ENCODE measurements at regions not wholly inside any gene's neighbourhood (a gene's known extent, or its start where the extent isn't known, plus 50 kb on each side); places are given as distances from the start of the nearest gene placed in this dataset.

DNA sequence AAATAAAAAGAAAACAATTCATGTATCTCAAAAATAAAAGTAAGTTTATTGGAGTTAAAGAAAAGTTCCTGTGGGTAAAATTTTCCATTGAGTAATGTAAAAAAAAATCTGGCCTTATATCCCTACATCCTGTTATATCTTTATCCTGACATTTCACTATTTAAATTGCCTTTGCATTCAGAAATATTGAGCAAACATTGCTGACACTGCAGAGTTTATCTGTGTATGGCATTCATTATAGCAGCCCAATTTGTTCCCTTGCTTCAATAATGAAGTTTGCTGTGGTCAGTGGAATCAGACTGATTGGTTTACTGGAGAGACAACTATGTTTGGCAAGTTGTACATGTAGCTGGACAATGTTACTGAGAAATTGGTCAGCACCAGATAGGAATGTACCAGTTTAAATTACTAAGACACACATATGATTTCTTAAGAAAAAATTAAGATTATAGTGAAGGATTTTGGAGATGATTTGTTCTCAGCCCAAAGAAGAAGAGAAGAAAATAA is 271.7 kb downstream of the ANKRD7 start:
- DNase-seq (no peak), ATAC-seq (no peak)
- Histone ChIP-seq H3K4me3 (no peak overlapping the region), H3K4me1 (no peaks in the 10 kb centered on the region), H3K36me3 (no peaks in the 10 kb centered on the region), H3K27me3 (no peaks in the 10 kb centered on the region), H3K27ac (no peak overlapping the region), H3K9me3 (no peaks in the 10 kb centered on the region)
- in situ Hi-C loops (cut with MboI; ENCODE audit: low sequenced_read_pairs in 4 of 4) (no loop called here), intact Hi-C loops (cut with DNase I; ENCODE audit: low total_unique reads) (no loop called here)
- TF ChIP-seq, protein P1, sequence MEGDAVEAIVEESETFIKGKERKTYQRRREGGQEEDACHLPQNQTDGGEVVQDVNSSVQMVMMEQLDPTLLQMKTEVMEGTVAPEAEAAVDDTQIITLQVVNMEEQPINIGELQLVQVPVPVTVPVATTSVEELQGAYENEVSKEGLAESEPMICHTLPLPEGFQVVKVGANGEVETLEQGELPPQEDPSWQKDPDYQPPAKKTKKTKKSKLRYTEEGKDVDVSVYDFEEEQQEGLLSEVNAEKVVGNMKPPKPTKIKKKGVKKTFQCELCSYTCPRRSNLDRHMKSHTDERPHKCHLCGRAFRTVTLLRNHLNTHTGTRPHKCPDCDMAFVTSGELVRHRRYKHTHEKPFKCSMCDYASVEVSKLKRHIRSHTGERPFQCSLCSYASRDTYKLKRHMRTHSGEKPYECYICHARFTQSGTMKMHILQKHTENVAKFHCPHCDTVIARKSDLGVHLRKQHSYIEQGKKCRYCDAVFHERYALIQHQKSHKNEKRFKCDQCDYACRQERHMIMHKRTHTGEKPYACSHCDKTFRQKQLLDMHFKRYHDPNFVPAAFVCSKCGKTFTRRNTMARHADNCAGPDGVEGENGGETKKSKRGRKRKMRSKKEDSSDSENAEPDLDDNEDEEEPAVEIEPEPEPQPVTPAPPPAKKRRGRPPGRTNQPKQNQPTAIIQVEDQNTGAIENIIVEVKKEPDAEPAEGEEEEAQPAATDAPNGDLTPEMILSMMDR (IDR thresholded peaks at IDR 0.05 in 4 of 5, conservative IDR thresholded peaks at IDR 0.05 in 1 of 5) = no peak
- TF ChIP-seq POLR2A (IDR thresholded peaks at IDR 0.05) = no peak

GRCh38 chr7:118502235-118502634 is 277.7 kb downstream of the ANKRD7 start:
- intact Hi-C loops (cut with DNase I; ENCODE audit: low total_unique reads) = no loop called here
- DNase-seq (no peak), ATAC-seq (no peak)
- in situ Hi-C loops (cut with MboI; ENCODE audit: low sequenced_read_pairs in 4 of 4) = no loop called here
- Histone ChIP-seq H3K4me3 (no peak overlapping the region), H3K9me3 (no peaks in the 10 kb centered on the region), H3K36me3 (no peaks in the 10 kb centered on the region), H3K27me3 (no peaks in the 10 kb centered on the region), H3K27ac (no peak overlapping the region), H3K4me1 (no peaks in the 10 kb centered on the region)
- TF ChIP-seq, protein P1 (IDR thresholded peaks at IDR 0.05 in 4 of 5, conservative IDR thresholded peaks at IDR 0.05 in 1 of 5) = no peak
- no peak for TF ChIP-seq POLR2A (IDR thresholded peaks at IDR 0.05)

DNA sequence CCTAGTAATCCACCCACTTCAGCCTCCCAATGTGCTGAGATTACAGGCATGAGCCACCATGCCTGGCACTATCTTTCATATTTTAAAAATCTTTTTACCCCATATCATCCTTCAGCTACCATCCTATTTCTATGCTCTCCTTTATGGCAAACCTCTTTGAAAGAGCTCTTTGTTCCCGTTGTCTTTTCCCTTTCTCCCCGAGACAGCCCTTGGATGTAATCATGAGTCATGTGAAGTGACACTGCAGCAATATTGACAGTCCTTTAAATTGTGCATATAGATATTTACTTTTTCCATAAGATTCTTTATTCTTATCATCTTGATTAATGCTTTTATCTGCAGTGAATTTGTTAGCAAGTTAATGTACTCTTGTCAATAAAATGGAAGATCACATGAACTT is 286.6 kb downstream of the ANKRD7 start:
- no peaks in the 10 kb centered on the region for H3K36me3 ChIP-seq
- no peak overlapping the region for H3K4me3 ChIP-seq
- TF ChIP-seq POLR2A (IDR thresholded peaks at IDR 0.05) = no peak
- TF ChIP-seq, protein P1 (IDR thresholded peaks at IDR 0.05 in 4 of 5, conservative IDR thresholded peaks at IDR 0.05 in 1 of 5) = no peak
- intact Hi-C loops (cut with DNase I; ENCODE audit: low total_unique reads) (no loop called here), in situ Hi-C loops (cut with MboI; ENCODE audit: low sequenced_read_pairs in 4 of 4) (no loop called here)
- DNase-seq = no peak
- no peaks in the 10 kb centered on the region for H3K4me1 ChIP-seq
- no peaks in the 10 kb centered on the region for H3K27me3 ChIP-seq
- no peak for ATAC-seq
- H3K27ac ChIP-seq = no peak overlapping the region
- no peaks in the 10 kb centered on the region for H3K9me3 ChIP-seq

DNA sequence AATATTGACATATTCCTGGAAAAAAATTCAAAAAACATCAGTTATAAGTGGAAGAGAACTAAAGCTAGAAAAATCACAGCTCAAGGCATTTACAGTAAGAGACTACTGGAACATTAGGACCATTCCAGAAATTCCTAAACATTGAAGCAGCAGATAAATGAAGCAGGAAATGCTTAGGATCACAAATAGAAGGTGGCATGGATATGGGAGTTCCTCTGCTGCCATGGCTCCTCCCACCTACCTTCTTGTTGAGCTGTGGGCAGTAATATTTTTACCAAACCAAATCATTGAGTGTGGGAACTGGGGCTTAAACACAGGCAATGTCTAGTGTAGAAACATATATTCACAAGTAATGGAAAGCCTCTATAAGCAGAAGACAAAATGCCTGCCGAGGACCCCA is 292.8 kb downstream of the ANKRD7 start:
- Histone ChIP-seq H3K27ac (no peak overlapping the region), H3K4me1 (no peaks in the 10 kb centered on the region), H3K9me3 (no peaks in the 10 kb centered on the region), H3K27me3 (no peaks in the 10 kb centered on the region), H3K36me3 (no peaks in the 10 kb centered on the region), H3K4me3 (no peak overlapping the region)
- ATAC-seq (no peak), DNase-seq (no peak)
- intact Hi-C loops (cut with DNase I; ENCODE audit: low total_unique reads) (no loop called here), in situ Hi-C loops (cut with MboI; ENCODE audit: low sequenced_read_pairs in 4 of 4) (no loop called here)
- no peak for TF ChIP-seq POLR2A (IDR thresholded peaks at IDR 0.05)
- TF ChIP-seq, protein P1 (IDR thresholded peaks at IDR 0.05 in 4 of 5, conservative IDR thresholded peaks at IDR 0.05 in 1 of 5) = no peak

DNA sequence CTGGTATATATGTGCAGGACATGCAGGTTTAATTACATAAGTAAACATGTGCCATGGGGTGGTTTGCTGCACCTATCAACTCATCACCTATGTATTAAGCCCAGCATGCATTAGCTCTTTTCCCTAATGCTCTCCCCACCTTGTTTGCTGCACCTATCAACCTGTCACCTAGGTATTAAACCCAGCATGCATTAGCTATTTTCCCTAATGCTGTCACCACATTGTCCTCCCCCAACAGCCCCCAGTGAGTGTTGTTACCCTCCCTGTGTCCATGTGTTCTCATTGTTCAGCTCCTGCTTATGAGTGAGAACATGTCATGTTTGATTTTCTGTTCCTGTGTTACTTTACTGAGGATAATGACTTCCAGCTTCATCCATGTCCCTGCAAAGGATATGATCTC is 300.5 kb downstream of the ANKRD7 start:
- no peaks in the 10 kb centered on the region for H3K36me3 ChIP-seq
- TF ChIP-seq, protein P1 (IDR thresholded peaks at IDR 0.05 in 4 of 5, conservative IDR thresholded peaks at IDR 0.05 in 1 of 5) = no peak
- no peak for TF ChIP-seq POLR2A (IDR thresholded peaks at IDR 0.05)
- intact Hi-C loops (cut with DNase I; ENCODE audit: low total_unique reads) = no loop called here
- H3K4me3 ChIP-seq = no peak overlapping the region
- no peaks in the 10 kb centered on the region for H3K27me3 ChIP-seq
- in situ Hi-C loops (cut with MboI; ENCODE audit: low sequenced_read_pairs in 4 of 4) = no loop called here
- no peak for ATAC-seq
- H3K9me3 ChIP-seq = no peaks in the 10 kb centered on the region
- no peaks in the 10 kb centered on the region for H3K4me1 ChIP-seq
- H3K27ac ChIP-seq = no peak overlapping the region
- DNase-seq = no peak

Measured in gastrocnemius medialis (tissue), 4 donors.